ENCODE measurements at regions not wholly inside any gene's neighbourhood (a gene's known extent, or its start where the extent isn't known, plus 50 kb on each side); places are given as distances from the start of the nearest gene placed in this dataset.

GRCh38 chr2:12059616-12060441 is 313.4 kb downstream of the LPIN1 start:
- TF ChIP-seq POLR2A (IDR thresholded peaks at IDR 0.05; ENCODE audit: low read depth, low read length) (no peak), POLR2AphosphoS5 (IDR thresholded peaks at IDR 0.05; ENCODE audit: low read depth, low read length) (no peak)
